GM21825 (cell line): ENCODE measurements at regions not wholly inside any gene's neighbourhood (a gene's known extent, or its start where the extent isn't known, plus 50 kb on each side); places are given as distances from the start of the nearest gene placed in this dataset.

Source experiments
- ATAC-seq: cut with Tn5 transposase; IDR thresholded peaks from one replicate; pipeline ENCODE4 v1.9.1; 2021; ENCODE audit warnings: mild to moderate bottlenecking, moderate library complexity; ENCODE audit not compliant: unreplicated experiment

- no peak for ATAC-seq
These were observed 83.0 kb downstream of the CXCL12 start for GRCh38 chr10:44301781-44302355.

GRCh38 chr10:44300666-44301649, 83.9 kb downstream of the CXCL12 start:
- peak; percentile 93 for ATAC-seq

GRCh38 chr10:44298713-44299112, 86.2 kb downstream of the CXCL12 start:
- no peak for ATAC-seq

- no peak for ATAC-seq
These were observed 86.9 kb downstream of the CXCL12 start for GRCh38 chr10:44297963-44298362.

GRCh38 chr10:44295644-44296241, 89.2 kb downstream of the CXCL12 start:
- ATAC-seq: no peak

GRCh38 chr10:44294726-44295412, 90.0 kb downstream of the CXCL12 start:
- ATAC-seq: no peak

- ATAC-seq: no peak
These were observed 91.1 kb downstream of the CXCL12 start for GRCh38 chr10:44293842-44294241.

GRCh38 chr10:44293306-44293778, 91.6 kb downstream of the CXCL12 start:
- ATAC-seq: no peak

- ATAC-seq: no peak
These were observed 92.4 kb downstream of the CXCL12 start for GRCh38 chr10:44292390-44293002.

GRCh38 chr10:44291091-44291490, 93.8 kb downstream of the CXCL12 start:
- ATAC-seq: no peak

GRCh38 chr10:44289125-44289524, 95.8 kb downstream of the CXCL12 start:
- ATAC-seq: no peak

GRCh38 chr10:44287408-44287807, 97.5 kb downstream of the CXCL12 start:
- no peak for ATAC-seq

GRCh38 chr10:44284198-44285084, 100.5 kb downstream of the CXCL12 start:
- no peak for ATAC-seq

GRCh38 chr10:44282626-44283300, 102.1 kb downstream of the CXCL12 start:
- ATAC-seq: no peak

GRCh38 chr10:44281662-44282061, 103.2 kb downstream of the CXCL12 start:
- no peak for ATAC-seq

- ATAC-seq: no peak
These were observed 103.7 kb downstream of the CXCL12 start for GRCh38 chr10:44281089-44281613.

- ATAC-seq: no peak
These were observed 104.5 kb downstream of the CXCL12 start for GRCh38 chr10:44280226-44281014.
